SK-N-SH (cell line): ENCODE measurements at regions not wholly inside any gene's neighbourhood (a gene's known extent, or its start where the extent isn't known, plus 50 kb on each side); places are given as distances from the start of the nearest gene placed in this dataset.

Experiments used
- CTCF ChIA-PET: fragments of 300-600, 350-600 bp; formaldehyde crosslinking; extraction: SDS; loops from one replicate; lab custom pipeline; 2021; lab: Yijun Ruan, JAX
- POLR2A ChIA-PET: fragments of 350-600 bp; sonication (Branson Sonifier 250); formaldehyde crosslinking; extraction: SDS; loops from one replicate; lab custom pipeline; 2020; ENCODE audit warnings: antibody characterized with exemption, inconsistent platforms; lab: Yijun Ruan, JAX
- DNase-seq: peaks from one replicate; pipeline ENCODE4 v3.0.0; 2012
- H2AFZ ChIP-seq: fragments of 200-600 bp; sonication (generic); 2 replicates; pipeline ENCODE4 v1.8.1; 2016; ENCODE audit warnings: antibody characterized with exemption, mild to moderate bottlenecking, low read depth
- H3F3A ChIP-seq: fragments of 200-600 bp; sonication (generic); replicated peaks from 2 replicates; pipeline ENCODE3; 2016; ENCODE audit warnings: antibody characterized with exemption, mild to moderate bottlenecking; ENCODE audit not compliant: insufficient read depth
- H3K27ac ChIP-seq, 2 experiments: fragments of 200-500 bp in 1 of 2; fragments of 200-600 bp in 1 of 2; sonication (Bioruptor generic) in 1 of 2; sonication (generic), shearing (Covaris generic) in 1 of 2; 2 replicates each; pipeline versions ENCODE4 v1.5.1 to v1.6.1; 2014 to 2016; ENCODE audit warnings: low read depth in 2 of 2, inconsistent platforms in 1 of 2, low read length in 1 of 2, mild to moderate bottlenecking in 1 of 2, mixed read lengths in 1 of 2
- H3K27me3 ChIP-seq: fragments of 200-600 bp; sonication (generic), shearing (Covaris generic); 2 replicates; pipeline ENCODE4 v1.6.1; 2016; ENCODE audit warnings: mixed run types; ENCODE audit not compliant: insufficient read depth
- H3K36me3 ChIP-seq, 2 experiments: fragments of 200-500 bp in 1 of 2; fragments of 200-600 bp in 1 of 2; sonication (Bioruptor generic) in 1 of 2; sonication (generic) in 1 of 2; replicated peaks in 1 of 2; 2 replicates each; pipeline versions ENCODE3 to v1.5.1; 2014 to 2016; ENCODE audit warnings: low read length in 1 of 2, mild to moderate bottlenecking in 1 of 2; ENCODE audit not compliant: insufficient read depth in 2 of 2, control insufficient read depth in 1 of 2
- H3K4me1 ChIP-seq, 2 experiments: fragments of 200-500 bp in 1 of 2; fragments of 200-600 bp in 1 of 2; sonication (Bioruptor generic) in 1 of 2; sonication (generic), shearing (Covaris generic) in 1 of 2; 2 replicates each; pipeline versions ENCODE4 v1.5.1 to v1.6.1; 2014 to 2016; ENCODE audit warnings: low read depth in 1 of 2, low read length in 1 of 2, mixed run types in 1 of 2; ENCODE audit not compliant: insufficient read depth in 2 of 2, control insufficient read depth in 1 of 2
- H3K4me2 ChIP-seq: fragments of 200-600 bp; sonication (generic), shearing (Covaris generic); 2 replicates; pipeline ENCODE4 v1.6.1; 2017; ENCODE audit warnings: mixed run types
- H3K4me3 ChIP-seq, 2 experiments: fragments of 200-500 bp in 1 of 2; fragments of 200-600 bp in 1 of 2; sonication (Bioruptor generic) in 1 of 2; sonication (generic), shearing (Covaris generic) in 1 of 2; 2 replicates each; pipeline versions ENCODE4 v1.5.1 to v1.8.1; 2014 to 2016; ENCODE audit warnings: low read depth in 2 of 2, inconsistent platforms in 1 of 2, low read length in 1 of 2, mild to moderate bottlenecking in 1 of 2, mixed read lengths in 1 of 2, moderate library complexity in 1 of 2
- H3K79me2 ChIP-seq: fragments of 200-600 bp; sonication (generic); 2 replicates; pipeline ENCODE4 v1.8.1; 2017; ENCODE audit warnings: mild to moderate bottlenecking; ENCODE audit not compliant: insufficient read depth
- H3K9ac ChIP-seq: fragments of 200-600 bp; sonication (generic); 2 replicates; pipeline ENCODE4 v1.6.1; 2017; ENCODE audit warnings: mixed run types
- H3K9me2 ChIP-seq: fragments of 200-600 bp; sonication (generic); 2 replicates; pipeline ENCODE4 v1.6.1; 2017; ENCODE audit warnings: mixed run types
- H3K9me3 ChIP-seq: fragments of 200-600 bp; sonication (generic); 2 replicates; pipeline ENCODE4 v1.6.1; 2017; ENCODE audit warnings: mixed run types, mild to moderate bottlenecking, moderate library complexity
- H4K20me1 ChIP-seq: fragments of 200-600 bp; sonication (generic); 2 replicates; pipeline ENCODE4 v1.6.1; 2017; ENCODE audit warnings: mild to moderate bottlenecking, mixed run types; ENCODE audit not compliant: insufficient read depth
- CHD2 ChIP-seq: fragments of 150-350 bp; IDR thresholded peaks from 2 replicates; pipeline ENCODE4 v1.6.1; 2018; ENCODE audit warnings: low read length; ENCODE audit not compliant: partially characterized antibody
- EP300 ChIP-seq, 2 experiments: IDR thresholded peaks; 2 replicates each; pipeline versions ENCODE4 v1.4.0 to v1.6.1; 2012; ENCODE audit warnings: borderline replicate concordance in 1 of 2, low read depth in 1 of 2, low read length in 1 of 2
- POLR2AphosphoS5 ChIP-seq: IDR thresholded peaks from 2 replicates; pipeline ENCODE4 v1.6.1; 2012; ENCODE audit warnings: low read depth, low read length
- RAD21 ChIP-seq: IDR thresholded peaks from 2 replicates; pipeline ENCODE4 v1.6.1; 2012; ENCODE audit warnings: mild to moderate bottlenecking, low read length
- RCOR1 ChIP-seq: fragments of 150-350 bp; IDR thresholded peaks from 2 replicates; pipeline ENCODE4 v1.6.1; 2017; ENCODE audit warnings: antibody characterized with exemption, low read length
- RFX5 ChIP-seq: IDR thresholded peaks from 2 replicates; pipeline ENCODE4 v1.6.1; 2012; ENCODE audit warnings: mild to moderate bottlenecking, improper control_type of control experiment, low read length
- RXRA ChIP-seq: IDR thresholded peaks from 2 replicates; pipeline ENCODE4 v1.4.0; 2012; ENCODE audit warnings: low read depth, mild to moderate bottlenecking, borderline replicate concordance
- TAF1 ChIP-seq: IDR thresholded peaks from 2 replicates; pipeline ENCODE4 v1.6.1; 2012; ENCODE audit warnings: low read depth, mild to moderate bottlenecking, low read length, moderate library complexity, borderline replicate concordance
- WGBS: methylation state at CpG from one replicate; pipeline ENCODE4 v1.1.6; 2017; ENCODE audit warnings: low lambda C conversion rate; 5-methylcytosine and 5-hydroxymethylcytosine counted together
- TF ChIP-seq, protein P1 (sequence below): IDR thresholded peaks from 2 replicates; pipeline ENCODE4 v1.4.0; 2012; ENCODE audit warnings: low read depth, borderline replicate concordance
- TF ChIP-seq, protein P2 (sequence below): IDR thresholded peaks from 2 replicates; pipeline ENCODE4; 2012
- TF ChIP-seq, protein P3 (sequence below): fragments of 200-600 bp; sonication (generic); IDR thresholded peaks from 2 replicates; pipeline ENCODE4 v1.6.1; 2017; ENCODE audit warnings: antibody characterized with exemption, mild to moderate bottlenecking, moderate library complexity
- TF ChIP-seq, protein P4 (sequence below): fragments of 150-350 bp; IDR thresholded peaks from 2 replicates; pipeline ENCODE4 v1.6.1; 2016; ENCODE audit warnings: mild to moderate bottlenecking, low read depth, low read length
- TF ChIP-seq, protein P5 (sequence below): fragments of 150-350 bp; IDR thresholded peaks from 2 replicates; pipeline ENCODE4 v1.6.1; 2017; ENCODE audit warnings: antibody characterized with exemption, low read length, low read depth, borderline replicate concordance

DNA sequence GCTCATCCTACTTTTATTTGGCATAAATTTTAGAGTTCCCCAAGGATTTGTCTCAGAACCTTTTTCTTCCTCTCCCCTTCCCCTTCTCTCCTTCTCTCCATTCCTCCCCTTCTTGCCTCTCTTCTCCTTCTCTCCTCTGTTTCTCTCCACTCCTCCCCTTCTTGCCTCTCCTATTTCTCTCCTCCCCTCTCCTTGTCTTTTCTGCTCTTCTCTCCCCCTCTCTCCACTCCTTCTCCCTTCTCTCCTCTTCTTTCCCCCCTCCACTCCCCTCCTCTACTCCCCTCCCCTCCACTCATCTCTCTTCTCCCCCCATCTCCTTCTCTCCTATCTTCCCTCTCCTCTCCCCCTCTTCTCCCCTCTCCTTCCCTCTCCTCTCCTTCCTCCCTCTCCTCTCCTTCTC, 142.7 kb downstream of the CCDC71L start:
- Histone ChIP-seq H3K9ac (no peak overlapping the region), H3K27ac (no peak overlapping the region), H3K4me1 (no peaks in the 10 kb centered on the region), H3K9me3 (no peaks in the 10 kb centered on the region), H3K4me3 (no peak overlapping the region), H3K79me2 (no peaks in the 10 kb centered on the region), H3F3A (no peaks in the 10 kb centered on the region), H2AFZ (no peak overlapping the region), H4K20me1 (no peaks in the 10 kb centered on the region), H3K9me2 (no peaks in the 10 kb centered on the region), H3K4me2 (no peak overlapping the region), H3K27me3 (no peaks in the 10 kb centered on the region), H3K36me3 (no peaks in the 10 kb centered on the region)
- TF ChIP-seq EP300 (IDR thresholded peaks at IDR 0.05; ENCODE audit: borderline replicate concordance in 1 of 2, low read depth in 1 of 2, low read length in 1 of 2) (no peak), CHD2 (no peak), RAD21 (no peak)
- TF ChIP-seq, protein P1, sequence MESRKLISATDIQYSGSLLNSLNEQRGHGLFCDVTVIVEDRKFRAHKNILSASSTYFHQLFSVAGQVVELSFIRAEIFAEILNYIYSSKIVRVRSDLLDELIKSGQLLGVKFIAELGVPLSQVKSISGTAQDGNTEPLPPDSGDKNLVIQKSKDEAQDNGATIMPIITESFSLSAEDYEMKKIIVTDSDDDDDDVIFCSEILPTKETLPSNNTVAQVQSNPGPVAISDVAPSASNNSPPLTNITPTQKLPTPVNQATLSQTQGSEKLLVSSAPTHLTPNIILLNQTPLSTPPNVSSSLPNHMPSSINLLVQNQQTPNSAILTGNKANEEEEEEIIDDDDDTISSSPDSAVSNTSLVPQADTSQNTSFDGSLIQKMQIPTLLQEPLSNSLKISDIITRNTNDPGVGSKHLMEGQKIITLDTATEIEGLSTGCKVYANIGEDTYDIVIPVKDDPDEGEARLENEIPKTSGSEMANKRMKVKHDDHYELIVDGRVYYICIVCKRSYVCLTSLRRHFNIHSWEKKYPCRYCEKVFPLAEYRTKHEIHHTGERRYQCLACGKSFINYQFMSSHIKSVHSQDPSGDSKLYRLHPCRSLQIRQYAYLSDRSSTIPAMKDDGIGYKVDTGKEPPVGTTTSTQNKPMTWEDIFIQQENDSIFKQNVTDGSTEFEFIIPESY, result no peak
- TF ChIP-seq, protein P2, sequence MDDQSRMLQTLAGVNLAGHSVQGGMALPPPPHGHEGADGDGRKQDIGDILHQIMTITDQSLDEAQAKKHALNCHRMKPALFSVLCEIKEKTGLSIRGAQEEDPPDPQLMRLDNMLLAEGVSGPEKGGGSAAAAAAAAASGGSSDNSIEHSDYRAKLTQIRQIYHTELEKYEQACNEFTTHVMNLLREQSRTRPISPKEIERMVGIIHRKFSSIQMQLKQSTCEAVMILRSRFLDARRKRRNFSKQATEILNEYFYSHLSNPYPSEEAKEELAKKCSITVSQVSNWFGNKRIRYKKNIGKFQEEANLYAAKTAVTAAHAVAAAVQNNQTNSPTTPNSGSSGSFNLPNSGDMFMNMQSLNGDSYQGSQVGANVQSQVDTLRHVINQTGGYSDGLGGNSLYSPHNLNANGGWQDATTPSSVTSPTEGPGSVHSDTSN, result no peak
- ChIA-PET POLR2A (no interaction called here), CTCF (interaction anchor here (0.7 to 1.4 kb wide), 3 partner anchors 24 to 248 kb away, joined by 3 to 4 read pairs (median 3); no protein-coding TSS in a partner anchor)
- no peak for DNase-seq

DNA sequence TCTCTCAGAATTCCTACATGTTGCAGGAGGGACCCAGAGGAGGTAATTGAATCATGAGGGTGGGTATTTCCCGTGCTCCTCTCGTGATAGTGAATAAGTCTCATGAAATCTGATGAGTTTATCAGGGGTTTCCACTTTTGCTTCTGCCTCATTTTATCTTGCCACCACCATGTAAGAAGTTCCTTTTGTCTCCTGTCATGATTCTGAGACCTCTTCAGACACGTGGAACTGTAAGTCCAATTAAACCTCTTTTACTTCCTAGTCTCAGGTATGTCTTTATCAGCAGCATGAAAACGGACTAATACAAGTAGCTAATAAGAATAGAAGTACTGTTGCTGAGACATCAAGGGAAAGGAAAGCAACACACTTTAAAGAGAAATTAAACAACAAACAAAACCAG, 143.4 kb downstream of the CCDC71L start:
- CTCF ChIA-PET, result interaction anchor here (0.7 to 1.7 kb wide), 4 partner anchors 10 to 341 kb away, joined by 3 to 8 read pairs (median 4); no protein-coding TSS in a partner anchor
- WGBS, result 66% methylated on average over 4 of the region's 4 CpGs
- H3K36me3 ChIP-seq, result no peaks in the 10 kb centered on the region
- no peak overlapping the region for H3K27ac ChIP-seq
- TF ChIP-seq POLR2AphosphoS5 (no peak), RXRA (no peak), RCOR1 (no peak), TAF1 (no peak), EP300 (IDR thresholded peaks at IDR 0.05; ENCODE audit: borderline replicate concordance in 1 of 2, low read depth in 1 of 2, low read length in 1 of 2) (no peak), RFX5 (no peak)
- TF ChIP-seq, protein P3, sequence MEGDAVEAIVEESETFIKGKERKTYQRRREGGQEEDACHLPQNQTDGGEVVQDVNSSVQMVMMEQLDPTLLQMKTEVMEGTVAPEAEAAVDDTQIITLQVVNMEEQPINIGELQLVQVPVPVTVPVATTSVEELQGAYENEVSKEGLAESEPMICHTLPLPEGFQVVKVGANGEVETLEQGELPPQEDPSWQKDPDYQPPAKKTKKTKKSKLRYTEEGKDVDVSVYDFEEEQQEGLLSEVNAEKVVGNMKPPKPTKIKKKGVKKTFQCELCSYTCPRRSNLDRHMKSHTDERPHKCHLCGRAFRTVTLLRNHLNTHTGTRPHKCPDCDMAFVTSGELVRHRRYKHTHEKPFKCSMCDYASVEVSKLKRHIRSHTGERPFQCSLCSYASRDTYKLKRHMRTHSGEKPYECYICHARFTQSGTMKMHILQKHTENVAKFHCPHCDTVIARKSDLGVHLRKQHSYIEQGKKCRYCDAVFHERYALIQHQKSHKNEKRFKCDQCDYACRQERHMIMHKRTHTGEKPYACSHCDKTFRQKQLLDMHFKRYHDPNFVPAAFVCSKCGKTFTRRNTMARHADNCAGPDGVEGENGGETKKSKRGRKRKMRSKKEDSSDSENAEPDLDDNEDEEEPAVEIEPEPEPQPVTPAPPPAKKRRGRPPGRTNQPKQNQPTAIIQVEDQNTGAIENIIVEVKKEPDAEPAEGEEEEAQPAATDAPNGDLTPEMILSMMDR, result no peak
- TF ChIP-seq, protein P4, sequence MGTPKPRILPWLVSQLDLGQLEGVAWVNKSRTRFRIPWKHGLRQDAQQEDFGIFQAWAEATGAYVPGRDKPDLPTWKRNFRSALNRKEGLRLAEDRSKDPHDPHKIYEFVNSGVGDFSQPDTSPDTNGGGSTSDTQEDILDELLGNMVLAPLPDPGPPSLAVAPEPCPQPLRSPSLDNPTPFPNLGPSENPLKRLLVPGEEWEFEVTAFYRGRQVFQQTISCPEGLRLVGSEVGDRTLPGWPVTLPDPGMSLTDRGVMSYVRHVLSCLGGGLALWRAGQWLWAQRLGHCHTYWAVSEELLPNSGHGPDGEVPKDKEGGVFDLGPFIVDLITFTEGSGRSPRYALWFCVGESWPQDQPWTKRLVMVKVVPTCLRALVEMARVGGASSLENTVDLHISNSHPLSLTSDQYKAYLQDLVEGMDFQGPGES, result no peak
- TF ChIP-seq, protein P1, result no peak
- TF ChIP-seq, protein P5, sequence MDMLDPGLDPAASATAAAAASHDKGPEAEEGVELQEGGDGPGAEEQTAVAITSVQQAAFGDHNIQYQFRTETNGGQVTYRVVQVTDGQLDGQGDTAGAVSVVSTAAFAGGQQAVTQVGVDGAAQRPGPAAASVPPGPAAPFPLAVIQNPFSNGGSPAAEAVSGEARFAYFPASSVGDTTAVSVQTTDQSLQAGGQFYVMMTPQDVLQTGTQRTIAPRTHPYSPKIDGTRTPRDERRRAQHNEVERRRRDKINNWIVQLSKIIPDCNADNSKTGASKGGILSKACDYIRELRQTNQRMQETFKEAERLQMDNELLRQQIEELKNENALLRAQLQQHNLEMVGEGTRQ, result no peak
- H3K4me2 ChIP-seq, result no peak overlapping the region
- no peaks in the 10 kb centered on the region for H3K9me2 ChIP-seq
- H2AFZ ChIP-seq, result no peak overlapping the region
- POLR2A ChIA-PET, result no interaction called here
- DNase-seq, result no peak
- no peaks in the 10 kb centered on the region for H3F3A ChIP-seq
- H3K9ac ChIP-seq, result no peak overlapping the region
- H3K27me3 ChIP-seq, result no peaks in the 10 kb centered on the region
- no peaks in the 10 kb centered on the region for H3K79me2 ChIP-seq
- no peaks in the 10 kb centered on the region for H3K9me3 ChIP-seq
- no peaks in the 10 kb centered on the region for H4K20me1 ChIP-seq
- H3K4me3 ChIP-seq, result no peak overlapping the region
- H3K4me1 ChIP-seq, result no peaks in the 10 kb centered on the region
